Loucy (cell line): ENCODE measurements at regions not wholly inside any gene's neighbourhood (a gene's known extent, or its start where the extent isn't known, plus 50 kb on each side); places are given as distances from the start of the nearest gene placed in this dataset.

Experiments
- H2AFZ ChIP-seq: fragments of 200-600 bp; sonication (generic); 2 replicates; pipeline ENCODE4 v1.6.0; 2016; ENCODE audit warnings: antibody characterized with exemption, mild to moderate bottlenecking, low read length, moderate library complexity
- H3F3A ChIP-seq: fragments of 200-600 bp; 2 replicates; pipeline ENCODE4 v1.6.0; 2016; ENCODE audit warnings: antibody characterized with exemption, low read depth, mild to moderate bottlenecking
- H3K27me3 ChIP-seq: fragments of 200-600 bp; sonication (generic); 2 replicates; pipeline ENCODE4 v1.6.1; 2014; ENCODE audit warnings: low read length, mild to moderate bottlenecking; ENCODE audit not compliant: insufficient read depth, poor library complexity, severe bottlenecking
- H3K36me3 ChIP-seq: fragments of 200-600 bp; sonication (generic); 2 replicates; pipeline ENCODE4 v1.6.1; 2016; ENCODE audit warnings: low read length; ENCODE audit not compliant: insufficient read depth
- H3K4me1 ChIP-seq: fragments of 200-600 bp; sonication (generic); 2 replicates; pipeline ENCODE4 v1.5.1; 2014; ENCODE audit warnings: low read length, mild to moderate bottlenecking; ENCODE audit not compliant: insufficient read depth, poor library complexity, severe bottlenecking
- H3K4me2 ChIP-seq: fragments of 200-600 bp; sonication (generic); 2 replicates; pipeline ENCODE4 v1.6.0; 2014; ENCODE audit warnings: antibody characterized with exemption, low read length, low read depth, mild to moderate bottlenecking; ENCODE audit not compliant: poor library complexity, severe bottlenecking
- H3K4me3 ChIP-seq: fragments of 200-600 bp; sonication (generic); 2 replicates; pipeline ENCODE4 v1.5.1; 2014; ENCODE audit warnings: low read length, mild to moderate bottlenecking, mixed read lengths; ENCODE audit not compliant: poor library complexity, severe bottlenecking
- H3K79me2 ChIP-seq: fragments of 200-600 bp; sonication (generic); 2 replicates; pipeline ENCODE4 v1.6.1; 2014; ENCODE audit warnings: low read length; ENCODE audit not compliant: insufficient read depth
- H3K9ac ChIP-seq: fragments of 200-600 bp; sonication (generic); 2 replicates; pipeline ENCODE4 v1.6.0; 2014; ENCODE audit warnings: mild to moderate bottlenecking, low read depth, low read length, moderate library complexity; ENCODE audit not compliant: poor library complexity, severe bottlenecking
- H3K9me2 ChIP-seq: fragments of 200-600 bp; sonication (generic); replicated peaks from 2 replicates; pipeline ENCODE4 v1.6.1; 2016; ENCODE audit warnings: low read depth, low read length, mixed read lengths
- H3K9me3 ChIP-seq: fragments of 200-600 bp; sonication (generic); 2 replicates; pipeline ENCODE4 v1.6.1; 2014; ENCODE audit warnings: mild to moderate bottlenecking, antibody characterized with exemption, low read length, low read depth; ENCODE audit not compliant: insufficient read depth
- H4K20me1 ChIP-seq: fragments of 200-600 bp; sonication (generic); 2 replicates; pipeline ENCODE4 v1.6.0; 2014; ENCODE audit warnings: antibody characterized with exemption, low read length, mild to moderate bottlenecking; ENCODE audit not compliant: insufficient read depth, poor library complexity, severe bottlenecking
- EZH2phosphoT487 ChIP-seq: fragments of 200-600 bp; IDR thresholded peaks from 2 replicates; pipeline ENCODE4 v1.6.1; 2018; ENCODE audit warnings: antibody characterized with exemption, mild to moderate bottlenecking, moderate library complexity, borderline replicate concordance
- TF ChIP-seq, protein P1 (sequence below): fragments of 200-600 bp; sonication (generic); conservative IDR thresholded peaks from 2 replicates; pipeline ENCODE4 v1.5.1; 2014; ENCODE audit warnings: mild to moderate bottlenecking, antibody characterized with exemption, low read length

DNA sequence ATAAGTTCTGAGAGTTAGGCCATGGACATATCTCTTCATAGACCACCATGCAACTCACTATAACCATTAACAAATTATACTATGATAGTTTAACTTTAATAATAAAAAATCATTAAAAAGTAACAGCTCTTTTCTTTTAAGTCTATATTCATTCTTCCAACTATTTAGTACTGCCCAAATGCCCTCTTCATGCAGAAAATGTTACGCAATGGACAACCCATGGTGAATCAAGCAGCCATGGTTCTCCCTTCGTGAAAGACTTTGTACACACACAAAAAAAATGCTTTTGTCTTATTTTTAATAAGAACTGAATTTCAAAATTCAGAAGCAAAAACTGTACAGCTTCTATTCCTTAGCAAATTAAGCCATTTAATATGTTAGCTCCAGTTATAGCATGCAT, 401.1 kb downstream of the EFNA5 start:
- Histone ChIP-seq H3K27me3 (no peaks in the 10 kb centered on the region), H3K9me3 (no peaks in the 10 kb centered on the region), H4K20me1 (no peaks in the 10 kb centered on the region), H3K9ac (no peak overlapping the region), H3K4me3 (no peak overlapping the region), H3K36me3 (no peaks in the 10 kb centered on the region), H3K79me2 (no peaks in the 10 kb centered on the region), H3F3A (no peaks in the 10 kb centered on the region), H2AFZ (no peak overlapping the region), H3K4me2 (no peak overlapping the region), H3K4me1 (no peaks in the 10 kb centered on the region), H3K9me2 (no peaks in the 10 kb centered on the region)
- TF ChIP-seq, protein P1, sequence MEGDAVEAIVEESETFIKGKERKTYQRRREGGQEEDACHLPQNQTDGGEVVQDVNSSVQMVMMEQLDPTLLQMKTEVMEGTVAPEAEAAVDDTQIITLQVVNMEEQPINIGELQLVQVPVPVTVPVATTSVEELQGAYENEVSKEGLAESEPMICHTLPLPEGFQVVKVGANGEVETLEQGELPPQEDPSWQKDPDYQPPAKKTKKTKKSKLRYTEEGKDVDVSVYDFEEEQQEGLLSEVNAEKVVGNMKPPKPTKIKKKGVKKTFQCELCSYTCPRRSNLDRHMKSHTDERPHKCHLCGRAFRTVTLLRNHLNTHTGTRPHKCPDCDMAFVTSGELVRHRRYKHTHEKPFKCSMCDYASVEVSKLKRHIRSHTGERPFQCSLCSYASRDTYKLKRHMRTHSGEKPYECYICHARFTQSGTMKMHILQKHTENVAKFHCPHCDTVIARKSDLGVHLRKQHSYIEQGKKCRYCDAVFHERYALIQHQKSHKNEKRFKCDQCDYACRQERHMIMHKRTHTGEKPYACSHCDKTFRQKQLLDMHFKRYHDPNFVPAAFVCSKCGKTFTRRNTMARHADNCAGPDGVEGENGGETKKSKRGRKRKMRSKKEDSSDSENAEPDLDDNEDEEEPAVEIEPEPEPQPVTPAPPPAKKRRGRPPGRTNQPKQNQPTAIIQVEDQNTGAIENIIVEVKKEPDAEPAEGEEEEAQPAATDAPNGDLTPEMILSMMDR: no peak
- no peak for TF ChIP-seq EZH2phosphoT487

DNA sequence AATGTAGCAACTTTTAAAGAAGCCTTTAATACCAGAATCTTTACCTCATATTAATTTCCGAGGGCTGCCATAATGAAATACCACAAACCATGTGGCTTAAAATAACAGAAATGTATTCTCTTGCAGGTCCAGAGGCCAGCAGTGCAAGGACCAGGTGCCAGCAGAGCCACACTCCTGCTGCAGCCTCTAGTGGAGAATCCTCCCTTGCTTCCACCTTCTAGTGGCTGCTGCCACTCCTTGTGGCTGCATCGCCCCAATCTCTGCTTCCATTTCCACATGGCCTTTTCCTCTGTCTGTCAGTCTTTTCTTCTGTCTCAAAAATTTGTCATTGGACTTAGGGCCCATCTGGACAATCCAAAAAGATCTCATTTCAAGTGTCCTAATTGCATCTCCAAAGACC, 401.5 kb downstream of the EFNA5 start:
- no peaks in the 10 kb centered on the region for H3K9me2 ChIP-seq

DNA sequence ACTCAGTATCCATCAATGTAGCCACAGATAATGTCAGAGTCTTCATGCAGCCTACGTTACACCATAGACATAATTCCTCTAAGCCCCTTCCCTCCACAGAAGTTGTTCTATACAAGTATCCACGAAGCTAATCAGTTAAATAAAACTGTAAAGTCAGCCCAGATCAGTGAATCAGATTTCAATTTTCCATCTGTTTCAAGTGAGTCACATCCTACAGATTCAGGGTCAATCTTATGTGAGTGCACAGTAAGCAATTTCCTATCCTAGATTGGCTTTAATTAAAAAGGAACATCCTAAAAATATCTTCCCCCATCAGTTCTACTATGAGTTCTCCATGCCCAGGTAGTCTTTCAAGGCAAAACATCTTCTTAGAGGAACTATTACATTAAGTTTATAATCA, 402.5 kb downstream of the EFNA5 start:
- Histone ChIP-seq H3K9me3 (no peaks in the 10 kb centered on the region), H3K9me2 (no peaks in the 10 kb centered on the region), H3K4me2 (no peak overlapping the region), H3K36me3 (no peaks in the 10 kb centered on the region), H3K4me1 (no peaks in the 10 kb centered on the region), H3K27me3 (no peaks in the 10 kb centered on the region), H2AFZ (no peak overlapping the region), H3K4me3 (no peak overlapping the region), H3K9ac (no peak overlapping the region), H3K79me2 (no peaks in the 10 kb centered on the region), H3F3A (no peaks in the 10 kb centered on the region), H4K20me1 (no peaks in the 10 kb centered on the region)
- TF ChIP-seq, protein P1: no peak
- no peak for TF ChIP-seq EZH2phosphoT487

More for the DNA sequence above, 401.5 kb downstream of the EFNA5 start:
- Histone ChIP-seq H3K27me3 (no peaks in the 10 kb centered on the region), H3F3A (no peaks in the 10 kb centered on the region), H3K36me3 (no peaks in the 10 kb centered on the region), H4K20me1 (no peaks in the 10 kb centered on the region), H3K9me3 (no peaks in the 10 kb centered on the region), H3K4me2 (no peak overlapping the region), H2AFZ (no peak overlapping the region), H3K9ac (no peak overlapping the region), H3K4me3 (no peak overlapping the region), H3K4me1 (no peaks in the 10 kb centered on the region), H3K79me2 (no peaks in the 10 kb centered on the region)
- TF ChIP-seq EZH2phosphoT487: no peak
- TF ChIP-seq, protein P1: no peak
